ENCODE measurements at regions not wholly inside any gene's neighbourhood (a gene's known extent, or its start where the extent isn't known, plus 50 kb on each side); places are given as distances from the start of the nearest gene placed in this dataset.

- dilution Hi-C loops (cut with MboI; ENCODE audit: extremely low pct_ligation_motif_present, low sequenced_read_pairs): no loop called here
- CTCF ChIA-PET: interaction anchor here (1.9 to 2.1 kb wide), 2 partner anchors 32 to 584 kb away, joined by 6 to 8 read pairs; no protein-coding TSS in a partner anchor
- Histone ChIP-seq H3K27me3 (ENCODE audit: control insufficient read depth in 2 of 2, insufficient read depth in 2 of 2, low read length in 2 of 2) (no peaks in the 10 kb centered on the region), H3K9ac (replicated peaks; ENCODE audit: extremely low read depth, insufficient read depth, low read length) (no peak overlapping the region), H3K4me3 (replicated peaks in 1 of 3; ENCODE audit: insufficient read depth in 1 of 3, low read depth in 1 of 3, low read length in 3 of 3) (no peak overlapping the region), H3K4me2 (ENCODE audit: insufficient read depth, low read length) (no peak overlapping the region), H3K9me3 (replicated peaks; ENCODE audit: control insufficient read depth, insufficient read depth, low read length) (no peaks in the 10 kb centered on the region), H3K79me2 (ENCODE audit: control insufficient read depth, insufficient read depth, low read length) (no peaks in the 10 kb centered on the region), H3K27ac (ENCODE audit: insufficient read depth, low read depth, low read length) (no peak overlapping the region), H3K9me1 (replicated peaks; ENCODE audit: control insufficient read depth, extremely low read depth, insufficient read depth, low read length) (no peaks in the 10 kb centered on the region), H4K20me1 (replicated peaks; ENCODE audit: control insufficient read depth, extremely low read depth, insufficient read depth, low read length) (no peaks in the 10 kb centered on the region), H2AFZ (ENCODE audit: low read depth, low read length) (no peak overlapping the region), H3K4me1 (ENCODE audit: control insufficient read depth, extremely low read depth, insufficient read depth, low read length) (peaks cover 40% of the 10 kb centered on the region), H3K36me3 (ENCODE audit: control insufficient read depth in 2 of 2, extremely low read depth in 1 of 2, insufficient read depth in 2 of 2, low read length in 2 of 2) (no peaks in the 10 kb centered on the region)
- no TSS peak for BruUV-seq (replicated peaks)
- intact Hi-C loops (cut with micrococcal nuclease): loop anchor here (5.0 kb wide), 1 partner anchor 629 kb away; no protein-coding TSS in a partner anchor
- POLR2A ChIA-PET: no interaction called here
- no peak for TF ChIP-seq FOS (IDR thresholded peaks at IDR 0.05; ENCODE audit: borderline replicate concordance, insufficient read depth, low read length)
- TF ChIP-seq, protein P1, sequence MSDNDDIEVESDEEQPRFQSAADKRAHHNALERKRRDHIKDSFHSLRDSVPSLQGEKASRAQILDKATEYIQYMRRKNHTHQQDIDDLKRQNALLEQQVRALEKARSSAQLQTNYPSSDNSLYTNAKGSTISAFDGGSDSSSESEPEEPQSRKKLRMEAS (IDR thresholded peaks at IDR 0.05; ENCODE audit: insufficient read depth, insufficient read length): no peak
- no peak for TF ChIP-seq EZH2 (IDR thresholded peaks at IDR 0.05; ENCODE audit: borderline replicate concordance, low read depth, low read length, severe bottlenecking)
- no peak for TF ChIP-seq MYC (IDR thresholded peaks at IDR 0.05; ENCODE audit: low read depth, low read length)
- DNase-seq (ENCODE audit: low read depth, low spot score) (no peak), FAIRE-seq (no peak)
Measured at GRCh38 chr2:111701266-111701665, 182.7 kb downstream of the ANAPC1 start.

DNA sequence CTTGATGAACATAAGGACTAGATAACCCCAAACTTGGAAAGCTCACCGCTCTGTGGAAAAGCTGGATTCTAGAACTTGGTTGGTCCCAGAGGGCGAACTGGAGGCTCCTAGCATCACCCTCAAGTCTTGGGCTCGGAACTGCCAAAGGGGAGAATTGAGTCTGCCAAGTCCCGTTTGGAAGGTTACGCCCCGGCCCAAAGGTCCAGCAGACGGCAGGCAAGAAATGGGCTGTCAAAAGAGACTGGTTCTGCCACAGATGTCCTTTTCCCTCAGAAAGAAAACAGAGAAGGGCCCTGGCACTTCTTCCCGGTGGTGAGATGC is 182.2 kb downstream of the ANAPC1 start:
- H3K9me3 ChIP-seq (replicated peaks; ENCODE audit: control insufficient read depth, insufficient read depth, low read length): no peaks in the 10 kb centered on the region
- H3K4me3 ChIP-seq (replicated peaks in 1 of 3; ENCODE audit: insufficient read depth in 1 of 3, low read depth in 1 of 3, low read length in 3 of 3): no peak overlapping the region
- CTCF ChIA-PET: interaction anchor here (1.9 to 2.1 kb wide), 3 partner anchors 33 to 889 kb away, joined by 5 to 8 read pairs (median 6); no protein-coding TSS in a partner anchor
- H3K27me3 ChIP-seq (ENCODE audit: control insufficient read depth in 2 of 2, insufficient read depth in 2 of 2, low read length in 2 of 2): no peaks in the 10 kb centered on the region
- peak overlapping the region; percentile 25 for H3K9ac ChIP-seq (replicated peaks; ENCODE audit: extremely low read depth, insufficient read depth, low read length)
- no peak for FAIRE-seq
- no peaks in the 10 kb centered on the region for H3K79me2 ChIP-seq (ENCODE audit: control insufficient read depth, insufficient read depth, low read length)
- no peak overlapping the region for H3K4me2 ChIP-seq (ENCODE audit: insufficient read depth, low read length)
- H3K36me3 ChIP-seq (ENCODE audit: control insufficient read depth in 2 of 2, extremely low read depth in 1 of 2, insufficient read depth in 2 of 2, low read length in 2 of 2): no peaks in the 10 kb centered on the region
- H3K9me1 ChIP-seq (replicated peaks; ENCODE audit: control insufficient read depth, extremely low read depth, insufficient read depth, low read length): no peaks in the 10 kb centered on the region
- H3K4me1 ChIP-seq (ENCODE audit: control insufficient read depth, extremely low read depth, insufficient read depth, low read length): peaks cover 41% of the 10 kb centered on the region
- no peaks in the 10 kb centered on the region for H4K20me1 ChIP-seq (replicated peaks; ENCODE audit: control insufficient read depth, extremely low read depth, insufficient read depth, low read length)
- H3K27ac ChIP-seq (ENCODE audit: insufficient read depth, low read depth, low read length): no peak overlapping the region
- intact Hi-C loops (cut with micrococcal nuclease) (loop anchor here (1.0 to 5.0 kb wide), 4 partner anchors 34 to 891 kb away; no protein-coding TSS in a partner anchor), dilution Hi-C loops (cut with MboI; ENCODE audit: extremely low pct_ligation_motif_present, low sequenced_read_pairs) (no loop called here)
- TF ChIP-seq GATA2 (IDR thresholded peaks at IDR 0.05; ENCODE audit: insufficient read depth, insufficient read length, low read depth, low read length) (no peak), POLR2A (IDR thresholded peaks at IDR 0.05; ENCODE audit: low read depth, low read length) (no peak), POLR2AphosphoS5 (IDR thresholded peaks at IDR 0.05; ENCODE audit: insufficient read depth, low read depth, low read length) (no peak), EZH2 (IDR thresholded peaks at IDR 0.05; ENCODE audit: borderline replicate concordance, low read depth, low read length, severe bottlenecking) (no peak), MYC (IDR thresholded peaks at IDR 0.05; ENCODE audit: low read depth, low read length) (no peak), FOS (IDR thresholded peaks at IDR 0.05; ENCODE audit: borderline replicate concordance, insufficient read depth, low read length) (no peak), JUN (IDR thresholded peaks at IDR 0.05; ENCODE audit: borderline replicate concordance, insufficient read depth, insufficient read length, low read depth) (no peak), CTCF (IDR thresholded peaks at IDR 0.05; ENCODE audit: extremely low read depth in 1 of 2, insufficient read depth in 1 of 2, low read depth in 1 of 2, low read length in 2 of 2) (no peak)
- TF ChIP-seq, protein P1 (IDR thresholded peaks at IDR 0.05; ENCODE audit: insufficient read depth, insufficient read length): no peak
- DNase-seq (ENCODE audit: low read depth, low spot score): no peak
- no TSS peak for BruUV-seq (replicated peaks)
- H2AFZ ChIP-seq (ENCODE audit: low read depth, low read length): no peak overlapping the region
- POLR2A ChIA-PET: no interaction called here
